ENCODE measurements at regions not wholly inside any gene's neighbourhood (a gene's known extent, or its start where the extent isn't known, plus 50 kb on each side); places are given as distances from the start of the nearest gene placed in this dataset.

GRCh38 chr20:8969146-8969583 lies 99.7 kb upstream of the PLCB4 start (continued):
- no peak for TF ChIP-seq CHD2 (IDR thresholded peaks at IDR 0.05; ENCODE audit: low read length)
- TF ChIP-seq TCF12 (IDR thresholded peaks at IDR 0.05; ENCODE audit: low read depth, low read length): no peak
- no peak for TF ChIP-seq KDM5A (IDR thresholded peaks at IDR 0.05; ENCODE audit: low read length)
- no peak for TF ChIP-seq EZH2 (IDR thresholded peaks at IDR 0.05; ENCODE audit: low read depth, low read length, severe bottlenecking)
